IMR-90 (cell line): ENCODE measurements at regions not wholly inside any gene's neighbourhood (a gene's known extent, or its start where the extent isn't known, plus 50 kb on each side); places are given as distances from the start of the nearest gene placed in this dataset.

Experiments
- ATAC-seq: fragments of 200-7000 bp; cut with Tn5 transposase; 2 replicates; pipeline ENCODE4 v1.9.1; 2020; ENCODE audit warnings: low read depth, mild to moderate bottlenecking, moderate library complexity
- BruUV-seq: library from RNA; stranded (reverse); fragments of 400-500 nt; replicated peaks from 2 replicates; lab custom pipeline; 2021; lab: Mats Ljungman, UMichigan
- CTCF ChIA-PET: fragments of 300-600 bp; formaldehyde crosslinking; extraction: SDS; loops from one replicate; lab custom pipeline; 2021; ENCODE audit warnings: antibody characterized with exemption; lab: Yijun Ruan, JAX
- POLR2A ChIA-PET: fragments of 300-600 bp; sonication (Branson Sonifier 250); formaldehyde crosslinking; loops from one replicate; lab custom pipeline; 2022; ENCODE audit warnings: antibody characterized with exemption; ENCODE audit not compliant: unreplicated experiment; lab: Charles Lee
- DNase-seq: peaks from one replicate; pipeline ENCODE4 v3.0.0; 2013
- H2AFZ ChIP-seq: replicated peaks from 2 replicates; pipeline ENCODE3; 2013; ENCODE audit warnings: low read length, mild to moderate bottlenecking; ENCODE audit not compliant: poor library complexity
- H2AK5ac ChIP-seq: 2 replicates; pipeline ENCODE4 v1.6.1; 2013; ENCODE audit warnings: low read depth, low read length, inconsistent platforms
- H2AK9ac ChIP-seq: replicated peaks from 2 replicates; pipeline ENCODE3; 2013; ENCODE audit warnings: mild to moderate bottlenecking, low read depth, low read length, moderate library complexity; ENCODE audit not compliant: poor library complexity
- H2BK120ac ChIP-seq: 2 replicates; pipeline ENCODE4 v1.6.1; 2013; ENCODE audit warnings: low read depth, low read length, inconsistent platforms
- H2BK15ac ChIP-seq: 3 replicates; pipeline ENCODE4 v1.6.1; 2013; ENCODE audit warnings: low read depth, low read length, inconsistent platforms
- H2BK20ac ChIP-seq: 2 replicates; pipeline ENCODE4 v1.6.1; 2013; ENCODE audit warnings: low read depth, mild to moderate bottlenecking, inconsistent platforms, low read length, moderate library complexity
- H2BK5ac ChIP-seq: 2 replicates; pipeline ENCODE4 v1.6.1; 2013; ENCODE audit warnings: mild to moderate bottlenecking, low read depth, low read length, inconsistent platforms; ENCODE audit not compliant: poor library complexity, severe bottlenecking
- H3K14ac ChIP-seq: replicated peaks from 2 replicates; pipeline ENCODE4 v1.6.1; 2013; ENCODE audit warnings: low read depth, low read length, inconsistent platforms
- H3K18ac ChIP-seq: 2 replicates; pipeline ENCODE4 v1.6.1; 2013; ENCODE audit warnings: low read depth, low read length, control low read depth
- H3K23ac ChIP-seq: 2 replicates; pipeline ENCODE4 v1.6.1; 2013; ENCODE audit warnings: low read depth, low read length, inconsistent platforms
- H3K27ac ChIP-seq: 2 replicates; pipeline ENCODE4 v1.5.1; 2013; ENCODE audit warnings: mild to moderate bottlenecking, control low read depth, low read length; ENCODE audit not compliant: insufficient read depth
- H3K27me3 ChIP-seq: 2 replicates; pipeline ENCODE4 v1.6.1; 2013; ENCODE audit warnings: low read length; ENCODE audit not compliant: control insufficient read depth, insufficient read depth
- H3K36me3 ChIP-seq: 2 replicates; pipeline ENCODE4 v1.6.1; 2013; ENCODE audit warnings: low read length, mixed read lengths; ENCODE audit not compliant: control insufficient read depth, insufficient read depth
- H3K4ac ChIP-seq: 2 replicates; pipeline ENCODE4 v1.6.1; 2013; ENCODE audit warnings: low read depth, low read length, inconsistent platforms
- H3K4me1 ChIP-seq: 2 replicates; pipeline ENCODE4 v1.6.1; 2013; ENCODE audit warnings: low read length, mixed read lengths; ENCODE audit not compliant: control insufficient read depth, insufficient read depth
- H3K4me2 ChIP-seq: 2 replicates; pipeline ENCODE4 v1.6.1; 2013; ENCODE audit warnings: low read depth, mild to moderate bottlenecking, control low read depth, low read length, moderate library complexity
- H3K4me3 ChIP-seq: 2 replicates; pipeline ENCODE4 v1.5.1; 2013; ENCODE audit warnings: low read depth, mild to moderate bottlenecking, control low read depth, low read length, moderate library complexity; ENCODE audit not compliant: insufficient read depth
- H3K56ac ChIP-seq: 2 replicates; pipeline ENCODE4 v1.6.1; 2013; ENCODE audit warnings: low read length, inconsistent platforms; ENCODE audit not compliant: insufficient read depth; ENCODE audit errors: extremely low read depth
- H3K79me1 ChIP-seq, 2 experiments: 2 replicates each; pipeline ENCODE4 v1.6.1; 2013; ENCODE audit warnings: low read length in 2 of 2, inconsistent platforms in 1 of 2, low read depth in 1 of 2
- H3K9ac ChIP-seq: 2 replicates; pipeline ENCODE4 v1.6.1; 2013; ENCODE audit warnings: low read depth, low read length, control low read depth
- H3K9me1 ChIP-seq: 2 replicates; pipeline ENCODE4 v1.6.1; 2013; ENCODE audit warnings: low read length, inconsistent platforms; ENCODE audit not compliant: insufficient read depth
- H3K9me3 ChIP-seq: 2 replicates; pipeline ENCODE4 v1.6.1; 2013; ENCODE audit warnings: low read length; ENCODE audit not compliant: control insufficient read depth, insufficient read depth
- H4K20me1 ChIP-seq: 2 replicates; pipeline ENCODE4 v1.6.1; 2013; ENCODE audit warnings: low read length, inconsistent platforms; ENCODE audit not compliant: insufficient read depth
- H4K5ac ChIP-seq: 2 replicates; pipeline ENCODE4 v1.6.1; 2013; ENCODE audit warnings: mild to moderate bottlenecking, low read depth, low read length, control low read depth
- H4K8ac ChIP-seq, 2 experiments: 2 replicates each; pipeline ENCODE4 v1.6.1; 2013; ENCODE audit warnings: low read depth in 2 of 2, low read length in 2 of 2, control low read depth in 1 of 2, inconsistent platforms in 1 of 2
- H4K91ac ChIP-seq: 2 replicates; pipeline ENCODE4 v1.6.1; 2013; ENCODE audit warnings: low read depth, low read length, inconsistent platforms; ENCODE audit not compliant: insufficient read depth
- FOS ChIP-seq: fragments of 150-350 bp; IDR thresholded peaks from 2 replicates; pipeline ENCODE4 v1.6.1; 2016; ENCODE audit warnings: low read depth, low read length
- RAD21 ChIP-seq: IDR thresholded peaks from 2 replicates; pipeline ENCODE4 v1.6.1; 2012; ENCODE audit warnings: low read length, improper control_type of control experiment
- WGBS, 2 experiments: methylation state at CpG; one replicate each; pipeline versions ENCODE4 v1.1.5 to v1.1.7; 2013; ENCODE audit warnings: missing lambda C conversion rate in 2 of 2; ENCODE audit not compliant: insufficient read length in 1 of 2; ENCODE audit errors: extremely low coverage in 2 of 2; 5-methylcytosine and 5-hydroxymethylcytosine counted together
- dilution Hi-C: fragments of 300-500 bp; cut with HindIII; formaldehyde crosslinking; loops from one replicate; pipeline ENCODE4 v1.14.3; 2018; ENCODE audit warnings: low sequenced_read_pairs; ENCODE audit not compliant: unreplicated experiment
- in situ Hi-C: fragments of 300-500 bp; cut with MboI; formaldehyde crosslinking; loops from 3 replicates; pipeline ENCODE4 v1.14.3; 2019; ENCODE audit warnings: low sequenced_read_pairs, inconsistent platforms, mixed read lengths
- intact Hi-C: fragments of 100-400 bp; cut with micrococcal nuclease; formaldehyde crosslinking; loops from 2 replicates; pipeline ENCODE4 v1.10.0; 2022

- H3K4me1 ChIP-seq = peaks cover 5% of the 10 kb centered on the region; the same call in 1 of the 2 replicates
- no peaks in the 10 kb centered on the region for H4K20me1 ChIP-seq
- H2AFZ ChIP-seq = no peak overlapping the region
- no peak overlapping the region for H2BK20ac ChIP-seq
- dilution Hi-C loops = no loop called here
- no peaks in the 10 kb centered on the region for H3K27me3 ChIP-seq
- no peak overlapping the region; the same call in 1 of the 2 replicates for H4K91ac ChIP-seq
- H3K18ac ChIP-seq = peak overlapping the region; percentile 62; the same call in 1 of the 2 replicates
- H3K4me3 ChIP-seq = no peak overlapping the region
- no peak for TF ChIP-seq FOS
- peak; percentile 19; the same call in 1 of the 2 replicates for TF ChIP-seq RAD21
- no peak overlapping the region for H2BK5ac ChIP-seq
- peak; percentile 17; the same call in 1 of the 2 replicates for ATAC-seq
- H3K4me2 ChIP-seq = no peak overlapping the region
- no peak overlapping the region for H3K14ac ChIP-seq
- intact Hi-C loops = loop anchor here (10.0 kb wide), 1 partner anchor 896 kb away; no protein-coding TSS in a partner anchor
- no peak overlapping the region for H2AK5ac ChIP-seq
- H4K5ac ChIP-seq = peak overlapping the region; percentile 50; the same call in 1 of the 2 replicates
- H3K9me1 ChIP-seq = no peaks in the 10 kb centered on the region
- H3K23ac ChIP-seq = no peak overlapping the region
- no peak overlapping the region; a peak in 1 of 4 replicates for H4K8ac ChIP-seq
- BruUV-seq = no TSS peak
- no peak overlapping the region for H2AK9ac ChIP-seq
- ChIA-PET CTCF (no interaction called here), POLR2A (no interaction called here)
- 0 out of 3 replicates have a peak overlapping the region, but pooled peaks have one; percentile 1 for H2BK15ac ChIP-seq
- H3K27ac ChIP-seq = peak overlapping the region; percentile 97; the same call in 1 of the 2 replicates
- 0 out of 2 replicates have a peak overlapping the region, but pooled peaks have one; percentile 70 for H2BK120ac ChIP-seq
- no peaks in the 10 kb centered on the region for H3K36me3 ChIP-seq
- no CpG with 5 or more reads among the region's 7 CpGs for WGBS, 2 experiments
- DNase-seq = no peak
- 0 out of 2 replicates have a peak overlapping the region, but pooled peaks have one; percentile 60 for H3K4ac ChIP-seq
- H3K9ac ChIP-seq = no peak overlapping the region; the same call in 1 of the 2 replicates
- peaks cover 2% of the 10 kb centered on the region; the same call in 1 of the 2 replicates for H3K9me3 ChIP-seq
- H3K79me1 ChIP-seq = no peaks in the 10 kb centered on the region
- in situ Hi-C loops = loop anchor here (10.0 to 25.0 kb wide), 2 partner anchors 586 to 898 kb away; partner anchors contain the start of gene PID1
- no peak overlapping the region for H3K56ac ChIP-seq
These were observed 507.6 kb upstream of the SPHKAP start for GRCh38 chr2:228689053-228689452.
